ENCODE measurements at regions not wholly inside any gene's neighbourhood (a gene's known extent, or its start where the extent isn't known, plus 50 kb on each side); places are given as distances from the start of the nearest gene placed in this dataset.

DNA sequence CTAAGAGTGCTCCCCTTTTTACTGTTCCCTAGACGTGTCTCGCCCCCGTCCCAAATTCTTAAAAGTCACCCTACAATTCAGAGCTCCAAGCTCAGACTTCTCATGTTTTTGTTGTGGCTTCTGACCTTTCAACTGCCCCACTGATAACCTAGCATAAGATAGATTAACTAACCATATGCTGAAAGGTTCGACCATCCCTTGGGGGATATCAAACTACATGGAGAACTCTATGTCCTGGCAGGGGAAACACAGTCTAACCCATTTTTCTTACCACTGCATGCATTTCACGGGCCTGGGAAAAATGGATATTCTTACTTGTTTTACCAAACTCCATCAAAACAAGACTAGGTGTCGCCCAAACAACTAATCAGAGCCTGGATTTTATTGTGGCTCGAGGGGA lies 236.4 kb upstream of the MID1 start:
- TF ChIP-seq, protein P1, sequence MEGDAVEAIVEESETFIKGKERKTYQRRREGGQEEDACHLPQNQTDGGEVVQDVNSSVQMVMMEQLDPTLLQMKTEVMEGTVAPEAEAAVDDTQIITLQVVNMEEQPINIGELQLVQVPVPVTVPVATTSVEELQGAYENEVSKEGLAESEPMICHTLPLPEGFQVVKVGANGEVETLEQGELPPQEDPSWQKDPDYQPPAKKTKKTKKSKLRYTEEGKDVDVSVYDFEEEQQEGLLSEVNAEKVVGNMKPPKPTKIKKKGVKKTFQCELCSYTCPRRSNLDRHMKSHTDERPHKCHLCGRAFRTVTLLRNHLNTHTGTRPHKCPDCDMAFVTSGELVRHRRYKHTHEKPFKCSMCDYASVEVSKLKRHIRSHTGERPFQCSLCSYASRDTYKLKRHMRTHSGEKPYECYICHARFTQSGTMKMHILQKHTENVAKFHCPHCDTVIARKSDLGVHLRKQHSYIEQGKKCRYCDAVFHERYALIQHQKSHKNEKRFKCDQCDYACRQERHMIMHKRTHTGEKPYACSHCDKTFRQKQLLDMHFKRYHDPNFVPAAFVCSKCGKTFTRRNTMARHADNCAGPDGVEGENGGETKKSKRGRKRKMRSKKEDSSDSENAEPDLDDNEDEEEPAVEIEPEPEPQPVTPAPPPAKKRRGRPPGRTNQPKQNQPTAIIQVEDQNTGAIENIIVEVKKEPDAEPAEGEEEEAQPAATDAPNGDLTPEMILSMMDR (IDR thresholded peaks at IDR 0.05), result no peak
- no peaks in the 10 kb centered on the region for H3K36me3 Mint-ChIP-seq (ENCODE audit: low read depth)
- no peak overlapping the region for H3K27ac Mint-ChIP-seq (ENCODE audit: unreplicated experiment)
- no peak for DNase-seq (ENCODE audit: low spot score)
- H3K9me3 Mint-ChIP-seq (ENCODE audit: low read depth), result peaks cover 18% of the 10 kb centered on the region
- H3K4me3 Mint-ChIP-seq (ENCODE audit: unreplicated experiment), result no peak overlapping the region
- H3K4me1 Mint-ChIP-seq (ENCODE audit: low read depth), result peaks cover 19% of the 10 kb centered on the region
- H3K27me3 Mint-ChIP-seq (ENCODE audit: low read depth), result no peaks in the 10 kb centered on the region

DNA sequence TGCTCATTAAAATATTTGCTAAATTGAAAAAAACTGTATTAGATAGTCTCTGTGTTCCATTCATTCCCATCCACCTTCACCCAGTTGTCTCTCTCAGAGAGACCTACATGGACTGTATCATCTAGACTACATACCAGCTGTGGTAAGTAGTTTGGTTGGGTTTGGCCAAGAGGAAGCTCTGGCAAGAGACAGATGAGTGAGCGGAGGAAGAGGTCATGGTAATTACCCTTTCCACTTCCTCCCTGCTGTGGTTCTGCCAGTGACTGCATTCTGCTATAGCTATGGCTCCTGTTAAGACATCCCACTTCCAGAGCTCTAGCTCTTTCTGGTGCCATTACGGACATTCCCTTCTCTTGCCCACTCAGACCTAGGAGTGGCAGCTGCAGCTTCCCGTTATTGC lies 239.0 kb upstream of the MID1 start:
- Mint-ChIP-seq H3K27me3 (ENCODE audit: low read depth) (no peaks in the 10 kb centered on the region), H3K9me3 (ENCODE audit: low read depth) (peaks cover 14% of the 10 kb centered on the region), H3K4me1 (ENCODE audit: low read depth) (peaks cover 11% of the 10 kb centered on the region), H3K4me3 (ENCODE audit: unreplicated experiment) (no peak overlapping the region), H3K27ac (ENCODE audit: unreplicated experiment) (no peak overlapping the region), H3K36me3 (ENCODE audit: low read depth) (no peaks in the 10 kb centered on the region)
- no peak for DNase-seq (ENCODE audit: low spot score)
- TF ChIP-seq, protein P1 (IDR thresholded peaks at IDR 0.05), result no peak

DNA sequence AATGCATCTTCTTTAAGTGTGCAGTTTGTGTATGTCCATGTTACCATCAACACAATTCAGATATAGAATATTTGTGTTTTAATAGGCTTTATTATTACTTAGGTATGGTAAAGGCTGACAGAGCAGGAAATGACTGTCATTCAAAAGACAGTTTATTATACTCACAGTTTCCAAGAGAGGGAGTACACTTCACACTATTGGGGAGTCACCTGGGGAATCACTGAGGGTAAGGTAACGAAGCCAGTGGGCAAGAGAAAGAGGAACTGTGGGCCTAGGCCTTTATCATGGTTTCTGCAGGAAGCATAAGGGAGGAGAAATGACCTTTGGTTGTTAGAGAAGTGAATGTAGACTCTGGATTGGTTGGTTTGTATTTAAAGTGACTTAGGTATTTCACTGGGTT lies 235.1 kb upstream of the HCCS start:
- TF ChIP-seq, protein P1 (IDR thresholded peaks at IDR 0.05), result no peak
- Mint-ChIP-seq H3K27ac (ENCODE audit: unreplicated experiment) (no peak overlapping the region), H3K27me3 (ENCODE audit: low read depth) (no peaks in the 10 kb centered on the region), H3K36me3 (ENCODE audit: low read depth) (no peaks in the 10 kb centered on the region), H3K4me3 (ENCODE audit: unreplicated experiment) (no peak overlapping the region), H3K9me3 (ENCODE audit: low read depth) (peaks cover 38% of the 10 kb centered on the region), H3K4me1 (ENCODE audit: low read depth) (no peaks in the 10 kb centered on the region)
- no peak for DNase-seq (ENCODE audit: low spot score)

DNA sequence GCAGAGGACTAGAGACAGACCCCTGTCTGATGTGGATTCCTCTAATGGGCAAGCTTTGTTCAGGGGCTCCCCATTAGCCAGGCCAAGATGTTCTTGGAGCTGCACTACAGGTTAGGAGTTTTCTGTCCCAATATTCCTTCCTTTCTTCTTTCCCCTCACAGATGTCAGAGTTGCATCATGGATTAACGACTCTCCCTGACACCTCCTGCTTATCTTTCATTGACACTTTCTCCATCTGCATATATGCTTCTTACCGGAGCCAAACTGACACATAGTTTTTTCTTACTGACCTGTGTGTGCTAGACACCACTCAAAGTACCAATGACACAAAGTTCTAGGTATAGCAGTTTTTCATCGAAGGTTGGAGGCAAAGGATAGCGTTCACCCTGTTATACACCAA lies 228.6 kb upstream of the HCCS start:
- Mint-ChIP-seq H3K27ac (ENCODE audit: unreplicated experiment) (no peak overlapping the region), H3K9me3 (ENCODE audit: low read depth) (peaks cover 12% of the 10 kb centered on the region), H3K4me1 (ENCODE audit: low read depth) (peaks cover 6% of the 10 kb centered on the region), H3K27me3 (ENCODE audit: low read depth) (no peaks in the 10 kb centered on the region), H3K36me3 (ENCODE audit: low read depth) (no peaks in the 10 kb centered on the region), H3K4me3 (ENCODE audit: unreplicated experiment) (no peak overlapping the region)
- DNase-seq (ENCODE audit: low spot score), result no peak
- TF ChIP-seq, protein P1 (IDR thresholded peaks at IDR 0.05), result no peak

DNA sequence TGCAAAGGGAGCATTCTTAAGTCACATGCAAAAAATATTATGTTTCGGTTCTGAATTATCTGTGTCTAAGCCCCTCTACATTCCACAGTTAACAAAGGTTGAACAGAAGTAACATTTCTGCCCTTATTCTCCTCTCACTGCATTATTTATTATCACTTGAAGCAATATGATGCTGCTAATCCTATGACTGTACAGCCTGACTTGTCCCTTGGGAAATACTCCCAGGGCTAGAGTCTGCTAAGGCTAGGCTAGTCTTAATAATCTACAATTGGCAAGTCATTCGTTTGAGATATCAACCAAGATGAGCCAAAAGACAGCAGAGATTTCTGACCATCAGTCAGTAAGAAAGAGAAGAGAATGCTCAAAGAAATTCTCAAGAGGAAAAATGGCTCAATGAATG lies 226.9 kb upstream of the HCCS start:
- no peak overlapping the region for H3K27ac Mint-ChIP-seq (ENCODE audit: unreplicated experiment)
- no peak for DNase-seq (ENCODE audit: low spot score)
- TF ChIP-seq, protein P1 (IDR thresholded peaks at IDR 0.05), result no peak
- peaks cover 6% of the 10 kb centered on the region for H3K4me1 Mint-ChIP-seq (ENCODE audit: low read depth)
- no peaks in the 10 kb centered on the region for H3K36me3 Mint-ChIP-seq (ENCODE audit: low read depth)
- H3K27me3 Mint-ChIP-seq (ENCODE audit: low read depth), result no peaks in the 10 kb centered on the region
- no peak overlapping the region for H3K4me3 Mint-ChIP-seq (ENCODE audit: unreplicated experiment)
- H3K9me3 Mint-ChIP-seq (ENCODE audit: low read depth), result peaks cover 8% of the 10 kb centered on the region
